Uterus (tissue), 3 donors: ENCODE measurements at regions not wholly inside any gene's neighbourhood (a gene's known extent, or its start where the extent isn't known, plus 50 kb on each side); places are given as distances from the start of the nearest gene placed in this dataset.

Experiments used
- DNase-seq, 2 donors: peaks; one replicate each; pipeline ENCODE4 v3.0.0-alpha.2; 2019 to 2020
- H3K27ac ChIP-seq, 2 donors: fragments of 200-600 bp; sonication (generic); 1 replicate in 1 of 2; 2 replicates in 1 of 2; pipeline ENCODE4 v1.5.1; 2016 to 2018
- H3K27me3 ChIP-seq, 2 donors: fragments of 200-600 bp; sonication (generic); one replicate each; pipeline ENCODE4 v1.5.1; 2018 to 2019; ENCODE audit warnings: control low read depth in 1 of 2
- H3K36me3 ChIP-seq, 2 donors: fragments of 200-600 bp; sonication (generic); one replicate each; pipeline ENCODE4 v1.5.1; 2019; ENCODE audit warnings: control low read depth in 1 of 2
- H3K4me1 ChIP-seq, 2 donors: fragments of 200-600 bp; sonication (generic); one replicate each; pipeline ENCODE4 v1.5.1; 2018 to 2019; ENCODE audit warnings: control low read depth in 1 of 2
- H3K4me3 ChIP-seq, 2 donors: fragments of 200-600 bp; sonication (generic); 1 replicate in 1 of 2; 2 replicates in 1 of 2; pipeline ENCODE4 v1.5.1; 2018 to 2019; ENCODE audit warnings: mild to moderate bottlenecking in 1 of 2
- H3K9me3 ChIP-seq, 2 donors: fragments of 200-600 bp; sonication (generic); one replicate each; pipeline ENCODE4 v1.5.1; 2019; ENCODE audit warnings: control low read depth in 1 of 2
- POLR2A ChIP-seq, 2 donors: fragments of 450-650 bp; IDR thresholded peaks; one replicate each; pipeline ENCODE4 v1.6.1; 2016; ENCODE audit warnings: antibody characterized with exemption in 2 of 2, mild to moderate bottlenecking in 1 of 2, moderate library complexity in 1 of 2
- intact Hi-C: fragments of 100-400 bp; cut with DNase I; formaldehyde crosslinking; loops from one replicate; pipeline ENCODE4 v1.15.1; 2023; ENCODE audit warnings: low total_unique reads
- TF ChIP-seq, protein P1 (sequence below), 4 experiments: fragments of 200-600 bp in 2 of 4; fragments of 450-650 bp in 2 of 4; sonication (generic) in 2 of 4; IDR thresholded peaks; one replicate each; pipeline ENCODE4 v1.5.1; 2016 to 2019; ENCODE audit warnings: antibody characterized with exemption in 4 of 4, mild to moderate bottlenecking in 2 of 4, moderate library complexity in 1 of 4
- donor health status: DM: yes; HTN: yes; CAD: no.

- intact Hi-C loops, result no loop called here
- Histone ChIP-seq H3K27ac (no peak overlapping the region), H3K9me3 (no peaks in the 10 kb centered on the region), H3K36me3 (no peaks in the 10 kb centered on the region), H3K4me3 (no peak overlapping the region), H3K27me3 (no peaks in the 10 kb centered on the region), H3K4me1 (no peaks in the 10 kb centered on the region)
- TF ChIP-seq POLR2A (IDR thresholded peaks at IDR 0.05), result no peak
- TF ChIP-seq, protein P1, sequence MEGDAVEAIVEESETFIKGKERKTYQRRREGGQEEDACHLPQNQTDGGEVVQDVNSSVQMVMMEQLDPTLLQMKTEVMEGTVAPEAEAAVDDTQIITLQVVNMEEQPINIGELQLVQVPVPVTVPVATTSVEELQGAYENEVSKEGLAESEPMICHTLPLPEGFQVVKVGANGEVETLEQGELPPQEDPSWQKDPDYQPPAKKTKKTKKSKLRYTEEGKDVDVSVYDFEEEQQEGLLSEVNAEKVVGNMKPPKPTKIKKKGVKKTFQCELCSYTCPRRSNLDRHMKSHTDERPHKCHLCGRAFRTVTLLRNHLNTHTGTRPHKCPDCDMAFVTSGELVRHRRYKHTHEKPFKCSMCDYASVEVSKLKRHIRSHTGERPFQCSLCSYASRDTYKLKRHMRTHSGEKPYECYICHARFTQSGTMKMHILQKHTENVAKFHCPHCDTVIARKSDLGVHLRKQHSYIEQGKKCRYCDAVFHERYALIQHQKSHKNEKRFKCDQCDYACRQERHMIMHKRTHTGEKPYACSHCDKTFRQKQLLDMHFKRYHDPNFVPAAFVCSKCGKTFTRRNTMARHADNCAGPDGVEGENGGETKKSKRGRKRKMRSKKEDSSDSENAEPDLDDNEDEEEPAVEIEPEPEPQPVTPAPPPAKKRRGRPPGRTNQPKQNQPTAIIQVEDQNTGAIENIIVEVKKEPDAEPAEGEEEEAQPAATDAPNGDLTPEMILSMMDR (IDR thresholded peaks at IDR 0.05), result no peak
- no peak for DNase-seq
Observed at GRCh38 chr10:8544500-8544899, 490.0 kb downstream of the GATA3 start.

DNA sequence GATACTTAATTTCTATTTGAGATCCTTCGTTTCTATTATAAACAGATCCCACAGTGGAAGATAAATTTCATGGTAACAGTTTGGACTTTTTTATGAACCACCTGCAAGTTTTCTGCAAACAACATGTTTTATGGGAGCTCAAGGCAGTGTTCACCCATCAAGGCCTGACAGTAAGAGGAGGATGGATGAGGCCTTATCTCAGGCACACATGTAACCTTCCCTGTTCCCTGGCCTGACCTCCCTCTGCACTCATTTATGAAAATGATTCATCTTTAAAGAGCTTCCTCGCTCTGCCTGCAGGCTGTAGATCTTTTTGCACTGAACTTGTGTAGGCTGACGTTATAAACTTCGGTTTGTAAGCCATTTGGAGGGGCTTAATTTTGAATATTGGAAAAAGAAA, 500.1 kb downstream of the GATA3 start:
- Histone ChIP-seq H3K4me3 (no peak overlapping the region), H3K27me3 (no peaks in the 10 kb centered on the region), H3K9me3 (no peaks in the 10 kb centered on the region), H3K27ac (no peak overlapping the region), H3K36me3 (no peaks in the 10 kb centered on the region), H3K4me1 (no peaks in the 10 kb centered on the region)
- intact Hi-C loops, result no loop called here
- peak in 1 of 2 donors; percentile 22 for DNase-seq
- TF ChIP-seq, protein P1 (IDR thresholded peaks at IDR 0.05), result no peak
- TF ChIP-seq POLR2A (IDR thresholded peaks at IDR 0.05), result no peak

DNA sequence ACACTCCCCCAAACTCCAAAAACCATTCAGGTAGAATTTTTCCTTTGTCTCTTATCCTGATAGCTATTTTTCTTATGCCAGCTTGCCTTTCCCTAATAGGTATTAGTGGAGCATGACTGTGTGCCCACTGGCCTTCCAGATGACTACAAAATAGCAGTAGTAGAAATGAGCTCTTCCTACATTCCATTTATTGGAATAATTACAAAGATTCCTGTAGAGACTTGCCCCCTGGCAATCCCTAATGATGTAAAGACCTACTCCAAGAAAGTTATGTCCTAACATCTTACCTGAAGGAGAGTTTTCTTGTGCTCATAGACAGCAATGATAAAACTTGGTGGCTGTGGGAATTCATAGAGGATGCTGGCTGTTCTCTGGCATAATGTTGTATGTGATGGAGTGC, 501.8 kb downstream of the GATA3 start:
- no peak for TF ChIP-seq POLR2A (IDR thresholded peaks at IDR 0.05)
- TF ChIP-seq, protein P1 (IDR thresholded peaks at IDR 0.05), result no peak
- intact Hi-C loops, result no loop called here
- H3K36me3 ChIP-seq, result no peaks in the 10 kb centered on the region

DNA sequence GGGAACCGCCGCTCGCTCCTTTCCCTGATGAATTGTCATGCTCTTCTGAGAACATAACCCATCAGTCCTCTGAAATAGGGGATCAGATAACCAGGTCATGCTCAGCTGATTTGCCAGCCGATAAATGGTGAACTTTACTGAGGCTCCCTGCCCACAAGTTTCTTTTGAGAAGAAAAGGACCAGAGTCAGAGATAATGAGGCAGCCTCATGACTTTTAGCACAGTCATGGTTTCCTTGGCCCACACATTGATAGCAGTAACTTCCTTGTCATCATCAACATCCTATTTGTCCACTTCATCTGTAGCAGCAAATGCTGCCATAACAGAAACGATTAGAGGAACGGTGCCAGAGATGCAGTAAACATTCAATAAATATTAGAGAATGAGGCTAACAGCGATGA, 509.0 kb downstream of the GATA3 start:
- H3K4me3 ChIP-seq, result no peak overlapping the region
- no peak for DNase-seq
- H3K36me3 ChIP-seq, result no peaks in the 10 kb centered on the region
- no peak for TF ChIP-seq POLR2A (IDR thresholded peaks at IDR 0.05)
- TF ChIP-seq, protein P1 (IDR thresholded peaks at IDR 0.05), result no peak
- no peaks in the 10 kb centered on the region for H3K27me3 ChIP-seq
- no peaks in the 10 kb centered on the region for H3K9me3 ChIP-seq
- H3K27ac ChIP-seq, result no peak overlapping the region
- intact Hi-C loops, result no loop called here
- no peaks in the 10 kb centered on the region for H3K4me1 ChIP-seq

More for the DNA sequence above, 501.8 kb downstream of the GATA3 start:
- H3K27ac ChIP-seq, result no peak overlapping the region
- H3K9me3 ChIP-seq, result no peaks in the 10 kb centered on the region
- DNase-seq, result no peak
- H3K4me3 ChIP-seq, result no peak overlapping the region
- H3K27me3 ChIP-seq, result no peaks in the 10 kb centered on the region
- H3K4me1 ChIP-seq, result no peaks in the 10 kb centered on the region

DNA sequence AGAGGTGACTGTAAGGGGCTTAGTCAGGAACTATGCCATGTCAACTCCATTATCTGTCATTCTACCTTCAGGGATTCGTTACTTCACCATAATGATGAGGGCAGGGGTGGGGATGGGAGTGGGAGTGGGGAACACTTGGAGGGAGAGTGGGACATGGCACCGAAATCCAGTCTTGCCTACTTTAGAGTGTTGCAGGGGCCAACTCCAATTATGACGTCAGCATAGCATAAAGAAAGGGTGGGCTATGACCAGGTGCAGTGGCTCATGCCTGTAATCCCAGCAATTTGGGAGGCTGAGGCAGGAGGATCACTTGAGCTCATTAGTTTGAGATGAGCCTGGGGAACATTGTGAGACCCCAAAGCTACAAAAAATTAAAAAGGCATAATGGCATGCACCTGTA, 512.2 kb downstream of the GATA3 start:
- Histone ChIP-seq H3K27ac (no peak overlapping the region), H3K9me3 (no peaks in the 10 kb centered on the region), H3K4me1 (no peaks in the 10 kb centered on the region), H3K27me3 (no peaks in the 10 kb centered on the region), H3K36me3 (no peaks in the 10 kb centered on the region), H3K4me3 (no peak overlapping the region)
- no peak for DNase-seq
- intact Hi-C loops, result no loop called here
- TF ChIP-seq, protein P1 (IDR thresholded peaks at IDR 0.05), result no peak
- TF ChIP-seq POLR2A (IDR thresholded peaks at IDR 0.05), result no peak
